ENCODE measurements at regions not wholly inside any gene's neighbourhood (a gene's known extent, or its start where the extent isn't known, plus 50 kb on each side); places are given as distances from the start of the nearest gene placed in this dataset.

DNA sequence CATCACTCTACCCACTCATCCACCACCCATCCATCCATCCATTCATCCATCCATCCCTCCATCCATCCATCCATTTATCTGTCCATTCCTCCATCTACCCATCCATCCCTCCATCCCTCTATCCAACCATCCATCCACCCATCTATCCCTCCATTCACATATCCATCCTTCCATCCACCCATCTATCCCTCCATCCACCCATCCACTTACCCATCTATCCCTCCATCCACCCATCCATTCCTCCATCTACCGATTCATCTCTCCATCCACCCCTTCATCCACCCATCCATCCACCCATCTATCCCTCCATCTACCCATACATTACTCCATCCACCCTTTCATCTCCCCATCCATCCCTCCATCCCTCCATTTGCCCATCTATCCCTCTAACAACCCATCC, 239.6 kb upstream of the SHH start:
- Histone ChIP-seq H3K4me2 (ENCODE audit: low read depth, low read length, poor library complexity, severe bottlenecking) (no peak overlapping the region), H3K36me3 (ENCODE audit: low read length) (no peaks in the 10 kb centered on the region), H3K4me3 (ENCODE audit: insufficient read depth, low read length, poor library complexity, severe bottlenecking) (no peak overlapping the region), H2AFZ (ENCODE audit: low read depth, low read length, severe bottlenecking) (no peak overlapping the region), H3K27me3 (ENCODE audit: low read length) (no peaks in the 10 kb centered on the region), H3K9me3 (ENCODE audit: insufficient read depth, low read length) (no peaks in the 10 kb centered on the region), H4K20me1 (ENCODE audit: low read depth, low read length) (no peaks in the 10 kb centered on the region), H3K79me2 (ENCODE audit: insufficient read depth, low read length) (no peaks in the 10 kb centered on the region), H3K27ac (ENCODE audit: low read depth, low read length) (no peak overlapping the region), H3F3A (ENCODE audit: insufficient read depth) (no peaks in the 10 kb centered on the region), H3K9ac (ENCODE audit: low read length) (no peak overlapping the region), H3K9me2 (replicated peaks; ENCODE audit: insufficient read depth, low read length) (no peaks in the 10 kb centered on the region)
- TF ChIP-seq, protein P1, sequence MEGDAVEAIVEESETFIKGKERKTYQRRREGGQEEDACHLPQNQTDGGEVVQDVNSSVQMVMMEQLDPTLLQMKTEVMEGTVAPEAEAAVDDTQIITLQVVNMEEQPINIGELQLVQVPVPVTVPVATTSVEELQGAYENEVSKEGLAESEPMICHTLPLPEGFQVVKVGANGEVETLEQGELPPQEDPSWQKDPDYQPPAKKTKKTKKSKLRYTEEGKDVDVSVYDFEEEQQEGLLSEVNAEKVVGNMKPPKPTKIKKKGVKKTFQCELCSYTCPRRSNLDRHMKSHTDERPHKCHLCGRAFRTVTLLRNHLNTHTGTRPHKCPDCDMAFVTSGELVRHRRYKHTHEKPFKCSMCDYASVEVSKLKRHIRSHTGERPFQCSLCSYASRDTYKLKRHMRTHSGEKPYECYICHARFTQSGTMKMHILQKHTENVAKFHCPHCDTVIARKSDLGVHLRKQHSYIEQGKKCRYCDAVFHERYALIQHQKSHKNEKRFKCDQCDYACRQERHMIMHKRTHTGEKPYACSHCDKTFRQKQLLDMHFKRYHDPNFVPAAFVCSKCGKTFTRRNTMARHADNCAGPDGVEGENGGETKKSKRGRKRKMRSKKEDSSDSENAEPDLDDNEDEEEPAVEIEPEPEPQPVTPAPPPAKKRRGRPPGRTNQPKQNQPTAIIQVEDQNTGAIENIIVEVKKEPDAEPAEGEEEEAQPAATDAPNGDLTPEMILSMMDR (IDR thresholded peaks at IDR 0.05; ENCODE audit: insufficient read depth, low read length, poor library complexity, severe bottlenecking): no peak
- TF ChIP-seq EZH2phosphoT487 (conservative IDR thresholded peaks at IDR 0.05; ENCODE audit: low read length): no peak

DNA sequence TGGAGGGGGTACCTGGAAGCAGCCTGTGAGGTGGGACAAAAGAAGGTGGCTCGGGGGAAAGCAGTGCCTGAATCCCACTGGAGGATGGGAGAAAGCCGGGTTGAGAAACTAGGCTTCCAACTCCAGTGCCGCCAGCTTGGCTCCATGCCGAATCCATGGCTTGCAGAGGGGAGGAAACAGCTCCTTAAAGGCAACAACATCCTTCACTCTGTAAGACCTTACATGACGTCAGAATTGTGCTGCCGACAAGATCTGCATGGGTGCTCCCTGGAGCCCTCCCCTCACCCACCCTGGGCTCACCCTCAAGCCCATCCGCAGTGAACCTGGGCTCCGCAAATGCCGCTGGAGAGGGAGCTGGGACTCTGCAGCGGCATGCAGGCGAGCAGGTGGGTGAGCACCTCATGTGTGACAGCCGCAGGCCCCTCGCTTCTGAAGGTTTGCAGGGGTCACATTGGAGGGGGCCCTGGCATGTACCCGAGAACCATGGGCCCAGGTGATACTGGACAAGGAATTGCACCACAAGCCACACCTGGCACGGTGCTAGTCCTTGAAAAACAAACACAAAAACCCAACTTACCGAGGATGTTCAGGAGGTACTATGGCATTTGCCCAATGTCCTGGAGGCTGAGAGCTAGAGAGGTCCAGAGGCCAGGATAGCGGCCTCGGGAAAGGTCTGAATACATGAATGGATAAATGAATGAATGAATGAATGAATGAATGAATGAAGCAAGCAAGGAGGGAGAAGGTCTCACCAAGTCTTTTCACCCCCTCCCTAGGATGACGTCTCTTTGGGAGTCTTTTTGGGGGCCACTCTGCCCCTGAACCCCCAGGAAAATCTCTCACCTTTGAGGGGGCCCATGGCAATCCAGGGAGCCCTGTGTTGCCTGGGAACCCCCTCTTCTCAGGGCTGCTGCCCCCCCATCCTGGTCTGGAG, 238.6 kb upstream of the SHH start:
- H3K27ac ChIP-seq (ENCODE audit: low read depth, low read length): no peak overlapping the region
- H3K9ac ChIP-seq (ENCODE audit: low read length): no peak overlapping the region
- no peaks in the 10 kb centered on the region for H4K20me1 ChIP-seq (ENCODE audit: low read depth, low read length)
- TF ChIP-seq EZH2phosphoT487 (conservative IDR thresholded peaks at IDR 0.05; ENCODE audit: low read length): no peak
- TF ChIP-seq, protein P1 (IDR thresholded peaks at IDR 0.05; ENCODE audit: insufficient read depth, low read length, poor library complexity, severe bottlenecking): no peak
- no peaks in the 10 kb centered on the region for H3K9me3 ChIP-seq (ENCODE audit: insufficient read depth, low read length)
- H3K4me3 ChIP-seq (ENCODE audit: insufficient read depth, low read length, poor library complexity, severe bottlenecking): no peak overlapping the region
- H2AFZ ChIP-seq (ENCODE audit: low read depth, low read length, severe bottlenecking): no peak overlapping the region
- H3K27me3 ChIP-seq (ENCODE audit: low read length): no peaks in the 10 kb centered on the region
- H3K36me3 ChIP-seq (ENCODE audit: low read length): no peaks in the 10 kb centered on the region
- no peak overlapping the region for H3K4me2 ChIP-seq (ENCODE audit: low read depth, low read length, poor library complexity, severe bottlenecking)
- no peaks in the 10 kb centered on the region for H3K79me2 ChIP-seq (ENCODE audit: insufficient read depth, low read length)
- no peaks in the 10 kb centered on the region for H3F3A ChIP-seq (ENCODE audit: insufficient read depth)
- no peaks in the 10 kb centered on the region for H3K9me2 ChIP-seq (replicated peaks; ENCODE audit: insufficient read depth, low read length)

DNA sequence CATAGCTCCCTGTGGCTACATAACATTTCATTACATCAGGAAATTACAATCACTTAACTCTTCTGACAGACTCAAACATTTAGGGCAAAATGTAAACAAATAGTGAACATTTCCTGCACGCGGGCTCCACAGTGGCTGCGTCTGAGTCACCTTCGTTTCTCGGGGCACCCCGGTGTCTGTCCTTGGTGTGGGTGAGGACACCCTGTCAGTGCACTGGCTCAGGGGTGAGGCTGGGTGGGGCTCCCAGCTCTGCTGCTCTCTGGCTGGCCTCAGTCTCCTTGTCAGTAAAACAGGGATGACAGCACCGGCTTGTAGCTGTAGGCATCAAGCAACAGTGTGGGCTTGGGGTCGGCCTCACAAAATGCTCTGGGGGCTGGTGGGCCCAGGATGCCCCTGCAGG, 237.1 kb upstream of the SHH start:
- Histone ChIP-seq H3F3A (ENCODE audit: insufficient read depth) (no peaks in the 10 kb centered on the region), H4K20me1 (ENCODE audit: low read depth, low read length) (no peaks in the 10 kb centered on the region), H2AFZ (ENCODE audit: low read depth, low read length, severe bottlenecking) (no peak overlapping the region), H3K4me3 (ENCODE audit: insufficient read depth, low read length, poor library complexity, severe bottlenecking) (no peak overlapping the region), H3K79me2 (ENCODE audit: insufficient read depth, low read length) (no peaks in the 10 kb centered on the region), H3K36me3 (ENCODE audit: low read length) (no peaks in the 10 kb centered on the region), H3K4me2 (ENCODE audit: low read depth, low read length, poor library complexity, severe bottlenecking) (no peak overlapping the region), H3K27ac (ENCODE audit: low read depth, low read length) (no peak overlapping the region), H3K9me2 (replicated peaks; ENCODE audit: insufficient read depth, low read length) (no peaks in the 10 kb centered on the region), H3K9me3 (ENCODE audit: insufficient read depth, low read length) (no peaks in the 10 kb centered on the region), H3K9ac (ENCODE audit: low read length) (no peak overlapping the region), H3K27me3 (ENCODE audit: low read length) (no peaks in the 10 kb centered on the region)
- no peak for TF ChIP-seq EZH2phosphoT487 (conservative IDR thresholded peaks at IDR 0.05; ENCODE audit: low read length)
- TF ChIP-seq, protein P1 (IDR thresholded peaks at IDR 0.05; ENCODE audit: insufficient read depth, low read length, poor library complexity, severe bottlenecking): no peak
